ENCODE measurements at regions not wholly inside any gene's neighbourhood (a gene's known extent, or its start where the extent isn't known, plus 50 kb on each side); places are given as distances from the start of the nearest gene placed in this dataset.

DNA sequence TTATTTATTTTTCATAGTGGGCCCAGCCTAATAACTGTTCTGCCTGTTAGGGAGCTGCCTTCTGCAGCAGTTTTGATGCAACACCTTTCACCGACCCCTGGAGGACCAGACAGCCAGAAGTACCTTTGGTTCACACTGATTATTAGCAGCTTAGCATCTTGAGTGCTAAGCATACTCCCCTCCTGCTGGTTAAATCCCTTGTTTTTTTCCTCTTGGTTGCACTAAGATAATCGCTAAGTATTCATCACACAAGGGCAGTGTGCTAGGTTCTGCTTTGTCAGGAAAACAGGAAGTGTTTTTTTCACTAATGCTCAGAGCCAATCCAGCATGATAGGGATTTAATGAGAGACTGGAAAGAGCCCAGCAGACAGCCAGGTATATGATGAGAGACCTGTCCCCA lies 437.0 kb downstream of the FUT8 start:
- TF ChIP-seq, protein P1, sequence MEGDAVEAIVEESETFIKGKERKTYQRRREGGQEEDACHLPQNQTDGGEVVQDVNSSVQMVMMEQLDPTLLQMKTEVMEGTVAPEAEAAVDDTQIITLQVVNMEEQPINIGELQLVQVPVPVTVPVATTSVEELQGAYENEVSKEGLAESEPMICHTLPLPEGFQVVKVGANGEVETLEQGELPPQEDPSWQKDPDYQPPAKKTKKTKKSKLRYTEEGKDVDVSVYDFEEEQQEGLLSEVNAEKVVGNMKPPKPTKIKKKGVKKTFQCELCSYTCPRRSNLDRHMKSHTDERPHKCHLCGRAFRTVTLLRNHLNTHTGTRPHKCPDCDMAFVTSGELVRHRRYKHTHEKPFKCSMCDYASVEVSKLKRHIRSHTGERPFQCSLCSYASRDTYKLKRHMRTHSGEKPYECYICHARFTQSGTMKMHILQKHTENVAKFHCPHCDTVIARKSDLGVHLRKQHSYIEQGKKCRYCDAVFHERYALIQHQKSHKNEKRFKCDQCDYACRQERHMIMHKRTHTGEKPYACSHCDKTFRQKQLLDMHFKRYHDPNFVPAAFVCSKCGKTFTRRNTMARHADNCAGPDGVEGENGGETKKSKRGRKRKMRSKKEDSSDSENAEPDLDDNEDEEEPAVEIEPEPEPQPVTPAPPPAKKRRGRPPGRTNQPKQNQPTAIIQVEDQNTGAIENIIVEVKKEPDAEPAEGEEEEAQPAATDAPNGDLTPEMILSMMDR (IDR thresholded peaks at IDR 0.05), result no peak
- TF ChIP-seq POLR2A (IDR thresholded peaks at IDR 0.05), result no peak

All from uterus (tissue), 2 donors.